ENCODE measurements at regions not wholly inside any gene's neighbourhood (a gene's known extent, or its start where the extent isn't known, plus 50 kb on each side); places are given as distances from the start of the nearest gene placed in this dataset.

- no peak overlapping the region for H3K9ac ChIP-seq (ENCODE audit: low read depth in 1 of 2, low read length in 2 of 2)
- peak overlapping the region; percentile 22 to 61 for H3K27ac ChIP-seq (ENCODE audit: low read depth in 1 of 2, low read length in 2 of 2)
- 30% methylated on average over 1 of the region's 1 CpG for WGBS
- DNase-seq (ENCODE audit: low spot score): no peak
- H3K4me1 ChIP-seq (ENCODE audit: control insufficient read depth in 4 of 4, insufficient read depth in 4 of 4, low read length in 3 of 4): peaks cover 2 to 18% (median 15%) of the 10 kb centered on the region in 4 donors
- no peak overlapping the region for H3K4me3 ChIP-seq (ENCODE audit: low read depth in 1 of 3, low read length in 3 of 3)
- no peaks in the 10 kb centered on the region for H3K9me3 ChIP-seq (ENCODE audit: control insufficient read depth in 4 of 4, low read length in 3 of 4)
- no peaks in the 10 kb centered on the region for H3K36me3 ChIP-seq (ENCODE audit: control insufficient read depth in 4 of 4, insufficient read depth in 3 of 4, low read depth in 1 of 4, low read length in 3 of 4)
- no peaks in the 10 kb centered on the region for H3K27me3 ChIP-seq (ENCODE audit: control insufficient read depth in 4 of 4, insufficient read depth in 4 of 4, low read length in 3 of 4)
- no peak for TF ChIP-seq TAF1 (conservative IDR thresholded peaks at IDR 0.05)
- TF ChIP-seq REST (IDR thresholded peaks at IDR 0.05): no peak
- TF ChIP-seq GABPA (IDR thresholded peaks at IDR 0.05 in 1 of 2, conservative IDR thresholded peaks at IDR 0.05 in 1 of 2): no peak
- TF ChIP-seq EGR1 (IDR thresholded peaks at IDR 0.05; ENCODE audit: low read depth in 2 of 2): no peak
- no peak for TF ChIP-seq JUND (IDR thresholded peaks at IDR 0.05)
- no peak for TF ChIP-seq HNF4A (conservative IDR thresholded peaks at IDR 0.05)
- no peak for TF ChIP-seq CTCF (IDR thresholded peaks at IDR 0.05; ENCODE audit: low read depth, low read length, missing input control)
Observed at GRCh38 chr2:125085904-125086303, 1060.8 kb downstream of the CNTNAP5 start.

- Histone ChIP-seq H3K27ac (ENCODE audit: low read depth in 1 of 2, low read length in 2 of 2) (peak overlapping the region; percentile 22 to 61), H3K4me1 (ENCODE audit: control insufficient read depth in 4 of 4, insufficient read depth in 4 of 4, low read length in 3 of 4) (peaks cover 2 to 18% (median 15%) of the 10 kb centered on the region in 4 donors), H3K9ac (ENCODE audit: low read depth in 1 of 2, low read length in 2 of 2) (peak overlapping the region in 1 of 2 donors; percentile 34), H3K36me3 (ENCODE audit: control insufficient read depth in 4 of 4, insufficient read depth in 3 of 4, low read depth in 1 of 4, low read length in 3 of 4) (no peaks in the 10 kb centered on the region), H3K9me3 (ENCODE audit: control insufficient read depth in 4 of 4, low read length in 3 of 4) (no peaks in the 10 kb centered on the region), H3K27me3 (ENCODE audit: control insufficient read depth in 4 of 4, insufficient read depth in 4 of 4, low read length in 3 of 4) (no peaks in the 10 kb centered on the region), H3K4me3 (ENCODE audit: low read depth in 1 of 3, low read length in 3 of 3) (peak overlapping the region in 2 of 3 donors; percentile 36 to 59)
- 27% methylated on average over 5 of the region's 5 CpGs for WGBS
- no peak for DNase-seq (ENCODE audit: low spot score)
- TF ChIP-seq NR2F2 (IDR thresholded peaks at IDR 0.05) (no peak), JUND (IDR thresholded peaks at IDR 0.05) (peak in 1 of 2 donors; percentile 56), CTCF (IDR thresholded peaks at IDR 0.05; ENCODE audit: low read depth, low read length, missing input control) (no peak), RAD21 (IDR thresholded peaks at IDR 0.05) (peak in 1 of 2 donors; percentile 28), HNF4A (conservative IDR thresholded peaks at IDR 0.05) (peak; percentile 94 to 96), YY1 (IDR thresholded peaks at IDR 0.05) (peak; percentile 53), FOXA1 (IDR thresholded peaks at IDR 0.05) (peak; percentile 72), TAF1 (conservative IDR thresholded peaks at IDR 0.05) (no peak), ATF3 (IDR thresholded peaks at IDR 0.05) (no peak), REST (IDR thresholded peaks at IDR 0.05) (peak; percentile 41), GABPA (IDR thresholded peaks at IDR 0.05 in 1 of 2, conservative IDR thresholded peaks at IDR 0.05 in 1 of 2) (no peak), FOXA2 (IDR thresholded peaks at IDR 0.05) (peak; percentile 74), RXRA (IDR thresholded peaks at IDR 0.05) (peak in 1 of 2 donors; percentile 42), ZBTB33 (IDR thresholded peaks at IDR 0.05) (peak; percentile 41), SP1 (IDR thresholded peaks at IDR 0.05) (peak; percentile 89)
Observed at GRCh38 chr2:125086313-125087184, 1061.5 kb downstream of the CNTNAP5 start.
